Colonic mucosa (tissue), 4 donors: ENCODE measurements at regions not wholly inside any gene's neighbourhood (a gene's known extent, or its start where the extent isn't known, plus 50 kb on each side); places are given as distances from the start of the nearest gene placed in this dataset.

Experiments
- DNase-seq: peaks from one replicate; pipeline ENCODE4 v3.0.0-alpha.2; 2020
- H3K27ac ChIP-seq: fragments of 200-600 bp; one replicate; pipeline ENCODE4 v1.8.0; 2021
- H3K27me3 ChIP-seq: fragments of 200-600 bp; one replicate; pipeline ENCODE4 v1.8.0; 2021
- H3K36me3 ChIP-seq: fragments of 200-600 bp; one replicate; pipeline ENCODE4 v1.8.0; 2021
- H3K4me1 ChIP-seq: fragments of 200-600 bp; one replicate; pipeline ENCODE4 v1.8.0; 2021; ENCODE audit warnings: mild to moderate bottlenecking
- H3K4me3 ChIP-seq: fragments of 200-600 bp; one replicate; pipeline ENCODE4 v1.8.0; 2021
- H3K9ac ChIP-seq, 2 donors: one replicate each; pipeline ENCODE4 v1.7.0; 2013; ENCODE audit warnings: control low read depth in 2 of 2, low read depth in 2 of 2, low read length in 2 of 2
- H3K9me3 ChIP-seq: fragments of 200-600 bp; one replicate; pipeline ENCODE4 v1.8.0; 2021
- intact Hi-C: fragments of 100-400 bp; cut with DNase I; formaldehyde crosslinking; loops from one replicate; pipeline ENCODE4 v1.14.1; 2022
- TF ChIP-seq, protein P1 (sequence below): fragments of 200-600 bp; IDR thresholded peaks from one replicate; pipeline ENCODE4 v1.8.0; 2022; ENCODE audit warnings: antibody characterized with exemption, mild to moderate bottlenecking
- donor health status: healthy.
- donor health status: DM: no; HTN: no; CAD: no.
- donor health status: DM: no; HTN: no; CAD: no.

DNA sequence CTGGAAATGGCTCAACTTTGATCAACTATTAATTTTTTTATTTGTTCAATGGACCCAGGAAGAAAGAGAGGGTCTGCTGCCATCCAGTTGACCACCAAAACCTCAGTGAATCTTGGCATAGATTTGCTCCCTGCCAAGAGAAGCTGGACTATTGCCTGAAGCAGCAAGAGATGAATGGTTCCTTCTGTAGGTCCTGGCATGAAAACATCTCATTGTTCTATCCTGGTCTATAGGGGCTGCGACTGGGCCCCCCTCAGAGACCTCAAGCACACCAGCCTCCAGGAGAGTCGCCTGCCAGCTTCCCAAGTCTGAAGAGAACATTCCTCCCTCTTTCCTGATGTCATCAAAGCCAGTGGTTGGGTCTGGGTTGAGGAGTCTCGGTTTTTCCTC is 204.9 kb downstream of the TMX1 start:
- no peaks in the 10 kb centered on the region for H3K27me3 ChIP-seq
- H3K9ac ChIP-seq = no peak overlapping the region
- no peaks in the 10 kb centered on the region for H3K4me1 ChIP-seq
- DNase-seq = no peak
- no peak overlapping the region for H3K4me3 ChIP-seq
- no peaks in the 10 kb centered on the region for H3K9me3 ChIP-seq
- TF ChIP-seq, protein P1, sequence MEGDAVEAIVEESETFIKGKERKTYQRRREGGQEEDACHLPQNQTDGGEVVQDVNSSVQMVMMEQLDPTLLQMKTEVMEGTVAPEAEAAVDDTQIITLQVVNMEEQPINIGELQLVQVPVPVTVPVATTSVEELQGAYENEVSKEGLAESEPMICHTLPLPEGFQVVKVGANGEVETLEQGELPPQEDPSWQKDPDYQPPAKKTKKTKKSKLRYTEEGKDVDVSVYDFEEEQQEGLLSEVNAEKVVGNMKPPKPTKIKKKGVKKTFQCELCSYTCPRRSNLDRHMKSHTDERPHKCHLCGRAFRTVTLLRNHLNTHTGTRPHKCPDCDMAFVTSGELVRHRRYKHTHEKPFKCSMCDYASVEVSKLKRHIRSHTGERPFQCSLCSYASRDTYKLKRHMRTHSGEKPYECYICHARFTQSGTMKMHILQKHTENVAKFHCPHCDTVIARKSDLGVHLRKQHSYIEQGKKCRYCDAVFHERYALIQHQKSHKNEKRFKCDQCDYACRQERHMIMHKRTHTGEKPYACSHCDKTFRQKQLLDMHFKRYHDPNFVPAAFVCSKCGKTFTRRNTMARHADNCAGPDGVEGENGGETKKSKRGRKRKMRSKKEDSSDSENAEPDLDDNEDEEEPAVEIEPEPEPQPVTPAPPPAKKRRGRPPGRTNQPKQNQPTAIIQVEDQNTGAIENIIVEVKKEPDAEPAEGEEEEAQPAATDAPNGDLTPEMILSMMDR = no peak
- intact Hi-C loops = no loop called here
- no peak overlapping the region for H3K27ac ChIP-seq
- no peaks in the 10 kb centered on the region for H3K36me3 ChIP-seq

DNA sequence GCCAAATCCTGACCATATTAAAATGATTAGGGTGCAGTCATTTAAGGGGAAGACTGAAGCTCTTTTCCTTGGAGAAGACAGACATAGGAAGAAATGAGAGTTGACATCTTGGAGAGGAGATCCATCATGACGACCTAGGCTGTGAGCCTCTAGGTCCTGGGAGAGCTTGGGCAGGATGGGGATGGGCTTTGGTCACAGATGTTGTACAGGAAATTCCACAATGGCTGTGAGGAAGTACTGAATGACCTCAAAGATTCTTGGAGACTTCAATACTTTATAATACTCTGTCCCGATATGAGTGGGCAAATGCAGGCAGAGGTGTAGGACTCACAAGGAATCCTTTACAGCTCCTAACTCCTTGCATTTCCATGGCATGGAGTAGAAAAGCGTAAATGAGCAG is 204.9 kb upstream of the FRMD6 start:
- Histone ChIP-seq H3K4me3 (no peak overlapping the region), H3K9me3 (no peaks in the 10 kb centered on the region), H3K9ac (no peak overlapping the region), H3K36me3 (no peaks in the 10 kb centered on the region), H3K4me1 (no peaks in the 10 kb centered on the region), H3K27ac (no peak overlapping the region), H3K27me3 (no peaks in the 10 kb centered on the region)
- DNase-seq = no peak
- TF ChIP-seq, protein P1 = no peak
- intact Hi-C loops = no loop called here

DNA sequence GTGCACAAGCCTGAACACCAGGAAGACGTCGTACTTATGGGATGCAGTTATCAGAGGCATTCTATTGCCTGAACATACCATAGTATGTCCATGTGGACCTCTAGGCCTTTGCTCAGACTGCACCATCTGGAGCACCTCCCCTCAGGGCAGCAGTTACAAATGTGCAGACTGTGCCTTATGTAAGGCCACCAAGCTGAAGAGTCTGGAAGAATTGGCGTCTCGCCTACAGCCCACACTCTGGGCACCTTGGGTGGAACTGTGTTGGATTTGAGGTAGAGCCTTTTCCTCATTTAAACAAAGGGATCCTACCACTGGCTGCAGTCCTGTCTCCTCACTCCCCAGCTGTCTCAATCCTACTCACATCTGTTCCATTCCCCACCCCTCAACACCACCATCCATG is 204.3 kb upstream of the FRMD6 start:
- H3K4me3 ChIP-seq = no peak overlapping the region
- no peaks in the 10 kb centered on the region for H3K36me3 ChIP-seq
- intact Hi-C loops = no loop called here
- TF ChIP-seq, protein P1 = no peak
- no peaks in the 10 kb centered on the region for H3K27me3 ChIP-seq
- no peaks in the 10 kb centered on the region for H3K4me1 ChIP-seq
- H3K27ac ChIP-seq = no peak overlapping the region
- no peak overlapping the region for H3K9ac ChIP-seq
- no peak for DNase-seq
- no peaks in the 10 kb centered on the region for H3K9me3 ChIP-seq

DNA sequence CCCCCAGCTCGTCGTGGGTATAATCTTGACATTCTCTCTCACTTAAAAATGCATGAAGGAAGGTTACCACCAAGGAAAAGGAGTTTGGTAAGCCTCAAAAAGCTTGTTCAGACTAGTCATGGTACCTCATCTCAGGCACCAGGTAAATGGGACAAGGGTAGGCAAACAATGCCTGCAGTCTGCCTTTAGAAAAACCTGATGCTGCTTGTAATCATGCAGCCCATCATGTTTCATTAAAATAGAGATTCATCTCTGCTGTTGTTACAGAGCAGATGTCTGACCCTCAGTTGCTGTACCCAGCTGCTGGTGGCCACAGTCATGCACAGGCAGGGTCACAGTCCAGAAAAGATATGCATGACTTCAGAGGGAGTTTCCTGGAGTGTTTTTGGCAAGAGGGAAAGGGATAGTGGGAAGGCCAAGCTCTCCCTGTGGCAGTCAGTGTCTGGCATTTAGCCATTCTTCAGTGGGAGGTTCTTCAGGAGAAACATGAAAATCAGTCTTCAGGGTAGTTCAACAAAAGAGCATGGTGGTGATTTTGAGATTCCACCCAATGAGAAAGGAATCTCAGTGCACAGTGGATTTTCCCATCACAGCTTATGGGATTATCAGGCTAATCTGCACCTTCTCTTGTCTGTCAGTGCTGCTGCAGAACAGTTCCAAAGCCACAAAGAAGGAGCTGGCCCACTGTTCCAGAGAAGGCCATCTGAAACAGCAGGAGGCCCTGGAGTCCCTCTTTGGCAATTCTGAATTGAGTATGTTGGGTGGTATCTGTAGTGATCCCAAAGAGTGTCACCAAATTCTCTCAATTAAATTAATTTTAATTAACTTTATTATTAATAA is 202.7 kb upstream of the FRMD6 start:
- no peaks in the 10 kb centered on the region for H3K9me3 ChIP-seq
- intact Hi-C loops = no loop called here
- no peaks in the 10 kb centered on the region for H3K4me1 ChIP-seq
- no peaks in the 10 kb centered on the region for H3K36me3 ChIP-seq
- TF ChIP-seq, protein P1 = no peak
- no peak overlapping the region for H3K27ac ChIP-seq
- no peak for DNase-seq
- no peak overlapping the region for H3K9ac ChIP-seq
- no peaks in the 10 kb centered on the region for H3K27me3 ChIP-seq
- no peak overlapping the region for H3K4me3 ChIP-seq

DNA sequence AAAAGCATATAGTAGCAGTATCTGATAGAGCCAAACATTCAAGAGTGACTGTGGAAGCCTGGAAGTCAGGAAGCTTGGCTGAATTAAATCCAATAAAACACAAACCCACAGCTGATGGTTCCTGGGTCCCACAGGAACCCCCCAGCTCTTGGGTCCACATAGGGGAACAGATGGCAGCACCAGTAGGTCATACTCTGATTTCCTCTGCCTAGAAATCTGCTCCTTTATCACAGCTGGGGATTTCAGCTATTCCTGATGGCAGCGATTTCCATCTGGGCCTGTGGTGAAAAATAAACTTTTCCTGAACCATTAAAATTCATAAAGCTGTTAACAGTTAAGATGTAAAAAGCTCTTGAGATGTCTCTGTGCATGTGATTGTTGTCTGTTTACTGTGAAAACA is 202.0 kb upstream of the FRMD6 start:
- TF ChIP-seq, protein P1 = no peak
- Histone ChIP-seq H3K4me1 (no peaks in the 10 kb centered on the region), H3K9ac (no peak overlapping the region), H3K9me3 (no peaks in the 10 kb centered on the region), H3K36me3 (no peaks in the 10 kb centered on the region), H3K27ac (no peak overlapping the region), H3K4me3 (no peak overlapping the region), H3K27me3 (no peaks in the 10 kb centered on the region)
- DNase-seq = no peak
- intact Hi-C loops = no loop called here
